HG02938 (cell line): ENCODE measurements at regions not wholly inside any gene's neighbourhood (a gene's known extent, or its start where the extent isn't known, plus 50 kb on each side); places are given as distances from the start of the nearest gene placed in this dataset.

Experiments
- ATAC-seq: cut with Tn5 transposase; IDR thresholded peaks from one replicate; pipeline ENCODE4 v1.9.1; 2021; ENCODE audit warnings: mild to moderate bottlenecking, moderate library complexity; ENCODE audit not compliant: unreplicated experiment

DNA sequence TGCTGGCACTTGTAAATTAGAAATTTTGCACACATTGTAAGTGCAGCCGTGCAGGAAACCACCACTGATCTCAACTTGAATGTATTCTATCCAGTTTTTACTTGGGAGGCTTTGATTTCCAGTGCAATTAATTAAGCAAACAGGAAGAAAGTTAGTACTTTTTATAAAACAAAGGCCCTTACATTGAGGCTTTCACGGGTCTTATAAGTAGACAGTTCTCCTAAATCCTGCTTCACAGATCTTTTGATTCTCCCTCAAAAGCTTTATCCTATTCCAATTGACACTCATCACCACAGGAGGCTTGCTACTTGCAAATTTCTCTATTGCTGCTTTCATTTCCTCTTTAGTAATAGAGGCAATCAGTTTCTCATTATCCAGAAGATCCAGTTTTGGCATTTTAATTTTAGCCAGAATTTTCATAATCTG lies 90.1 kb downstream of the ERCC5 start:
- peak; percentile 48 for ATAC-seq

DNA sequence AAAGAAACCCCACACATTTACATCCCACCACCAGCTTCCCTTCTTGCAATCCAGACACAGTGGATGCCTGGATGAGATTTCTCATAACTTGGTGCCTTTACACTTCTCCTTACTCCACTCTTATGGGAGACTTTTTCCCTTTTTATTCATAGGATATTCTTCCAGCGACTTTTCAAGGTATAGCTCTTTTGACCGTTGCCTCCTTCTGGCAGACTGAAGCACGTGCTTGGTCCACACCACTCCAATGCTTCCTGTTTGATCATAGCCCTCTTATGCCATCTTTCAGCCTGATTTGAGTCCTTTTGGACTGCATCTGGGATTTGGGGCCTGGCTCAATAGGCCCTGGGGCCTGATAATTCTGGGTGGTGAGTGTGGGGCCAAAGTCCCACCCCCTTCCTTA lies 87.7 kb downstream of the ERCC5 start:
- ATAC-seq, result no peak

DNA sequence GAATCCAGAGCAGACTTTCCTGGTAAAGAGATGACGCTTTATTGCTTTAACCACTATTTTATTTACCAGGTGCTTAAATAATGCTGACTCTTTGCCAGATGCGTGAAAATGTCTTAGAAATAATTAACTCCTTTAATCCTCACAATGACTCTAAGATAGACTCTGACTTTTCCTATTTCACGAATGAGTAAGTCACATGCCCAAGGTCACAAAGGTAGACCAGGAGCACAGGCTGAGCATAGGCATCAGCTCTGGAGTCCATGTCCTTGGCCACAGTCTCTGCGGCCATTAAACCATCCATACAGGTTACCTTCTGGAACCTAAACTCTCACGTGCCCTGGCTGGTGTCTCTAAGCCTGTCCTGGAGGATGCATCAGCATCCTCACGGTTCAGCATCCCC lies 87.3 kb downstream of the ERCC5 start:
- ATAC-seq, result no peak

DNA sequence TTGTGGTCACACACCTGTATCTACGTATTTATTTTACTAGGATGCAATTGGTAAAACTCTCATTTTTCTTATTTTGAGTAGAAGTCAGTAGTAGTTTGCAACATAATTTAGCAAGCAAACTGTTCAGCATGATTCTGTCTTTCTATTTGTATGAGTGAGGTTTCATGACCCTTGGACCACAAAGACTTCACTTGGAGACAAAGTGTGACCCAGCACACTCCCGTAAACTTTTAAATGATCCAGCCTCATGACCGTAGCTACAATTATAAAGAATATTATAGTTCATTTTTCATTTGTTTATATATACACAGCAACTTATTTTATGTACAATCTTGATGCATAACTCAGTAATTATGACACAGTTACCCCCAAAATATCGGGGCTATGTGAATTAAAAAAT lies 86.5 kb downstream of the ERCC5 start:
- no peak for ATAC-seq

DNA sequence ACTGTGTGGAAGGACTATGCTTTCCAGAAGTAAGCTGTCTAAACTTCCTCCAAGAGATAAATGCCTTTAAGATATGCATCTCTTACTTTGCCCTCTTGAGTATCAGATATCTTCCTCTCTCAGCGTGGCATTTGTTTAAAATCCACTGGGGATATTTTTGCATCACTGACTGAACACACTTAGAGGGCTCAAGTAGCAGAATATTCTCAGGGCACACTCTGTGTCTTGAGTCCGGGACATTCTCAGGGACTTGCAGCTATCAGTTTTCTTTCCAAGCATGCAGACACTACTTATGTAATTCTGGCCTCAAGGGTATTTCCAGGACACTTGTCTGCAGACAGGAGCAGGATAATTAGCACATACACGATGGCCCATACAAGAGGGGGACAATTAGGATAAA lies 84.7 kb downstream of the ERCC5 start:
- no peak for ATAC-seq

DNA sequence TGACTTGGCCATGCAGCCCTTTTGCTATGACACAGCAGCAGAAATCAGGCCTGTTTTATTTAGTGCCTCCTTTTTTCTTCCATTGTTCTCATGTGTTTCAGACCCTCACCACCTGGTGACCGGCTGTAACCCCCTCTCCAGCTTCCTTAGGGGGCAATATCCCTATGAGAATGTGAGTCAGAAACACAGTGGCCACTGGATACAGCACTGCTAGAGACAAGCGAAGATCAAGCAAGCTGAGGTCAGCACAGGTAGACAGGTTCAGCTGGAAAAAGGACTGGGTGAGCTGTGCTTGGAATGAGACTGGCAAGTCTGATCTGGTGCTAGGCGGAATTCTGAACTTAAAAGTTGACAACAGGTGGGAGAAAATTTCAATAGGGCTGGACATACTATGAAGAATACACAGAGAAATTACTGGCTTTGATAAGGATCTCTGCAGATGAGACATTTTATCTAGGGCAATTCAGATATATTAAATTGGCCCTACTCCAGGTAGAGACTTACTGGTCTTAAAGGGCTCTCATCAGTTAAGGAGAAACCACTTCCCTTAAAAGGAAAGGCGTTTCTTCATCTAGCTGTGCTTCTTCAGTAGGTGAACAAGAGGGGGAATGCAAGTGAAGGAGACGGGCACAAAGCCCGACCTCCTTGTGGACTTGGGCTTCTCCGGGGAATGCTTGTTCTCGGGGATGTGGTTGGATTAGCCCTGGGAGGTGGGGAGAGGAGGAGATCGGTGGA lies 83.3 kb downstream of the ERCC5 start:
- peak; percentile 40 for ATAC-seq
